H9 (cell line): ENCODE measurements at regions not wholly inside any gene's neighbourhood (a gene's known extent, or its start where the extent isn't known, plus 50 kb on each side); places are given as distances from the start of the nearest gene placed in this dataset.

Experiments
- DNase-seq: peaks from one replicate; pipeline ENCODE4 v3.0.0-alpha.2; 2017
- H2AFZ ChIP-seq: one replicate; pipeline ENCODE4 v1.6.1; 2013; ENCODE audit warnings: mild to moderate bottlenecking, low read length, control low read depth, moderate library complexity
- H2AK5ac ChIP-seq: 2 replicates; pipeline ENCODE4 v1.6.1; 2013; ENCODE audit warnings: low read length, control low read depth, mixed read lengths; ENCODE audit not compliant: insufficient read length
- H2BK120ac ChIP-seq: one replicate; pipeline ENCODE4 v1.6.1; 2013; ENCODE audit warnings: low read depth, mild to moderate bottlenecking, low read length, control low read depth, inconsistent platforms; ENCODE audit not compliant: poor library complexity, severe bottlenecking
- H2BK12ac ChIP-seq: 2 replicates; pipeline ENCODE4 v1.6.1; 2013; ENCODE audit warnings: low read length, control low read depth, mixed read lengths, low read depth; ENCODE audit not compliant: insufficient read length
- H2BK15ac ChIP-seq: 2 replicates; pipeline ENCODE4 v1.6.1; 2013; ENCODE audit warnings: low read depth, low read length, control low read depth
- H2BK20ac ChIP-seq: one replicate; pipeline ENCODE4 v1.6.1; 2013; ENCODE audit warnings: low read depth, mild to moderate bottlenecking, low read length, control low read depth, inconsistent platforms; ENCODE audit not compliant: poor library complexity, severe bottlenecking
- H2BK5ac ChIP-seq: 2 replicates; pipeline ENCODE4 v1.6.1; 2013; ENCODE audit warnings: low read length, control low read depth, mixed read lengths; ENCODE audit not compliant: insufficient read length
- H3K14ac ChIP-seq: 2 replicates; pipeline ENCODE4 v1.6.1; 2013; ENCODE audit warnings: low read length, control low read depth; ENCODE audit not compliant: insufficient read depth
- H3K18ac ChIP-seq: 2 replicates; pipeline ENCODE4 v1.6.1; 2013; ENCODE audit warnings: low read depth, mild to moderate bottlenecking, mixed read lengths, low read length, control low read depth; ENCODE audit not compliant: insufficient read length
- H3K23ac ChIP-seq: 2 replicates; pipeline ENCODE4 v1.6.1; 2013; ENCODE audit warnings: low read length, control low read depth, mixed read lengths, low read depth; ENCODE audit not compliant: insufficient read length
- H3K23me2 ChIP-seq: 2 replicates; pipeline ENCODE4 v1.6.1; 2013; ENCODE audit warnings: low read depth, mild to moderate bottlenecking, mixed read lengths, low read length, control low read depth; ENCODE audit not compliant: insufficient read length, poor library complexity, severe bottlenecking
- H3K27ac ChIP-seq: 2 replicates; pipeline ENCODE4 v1.5.1; 2013; ENCODE audit warnings: low read length, control low read depth, mixed read lengths, low read depth; ENCODE audit not compliant: insufficient read length
- H3K27me3 ChIP-seq: 2 replicates; pipeline ENCODE4 v1.6.1; 2013; ENCODE audit warnings: low read length, control low read depth, inconsistent platforms; ENCODE audit not compliant: insufficient read depth
- H3K4ac ChIP-seq: 2 replicates; pipeline ENCODE4 v1.6.1; 2013; ENCODE audit warnings: low read depth, mild to moderate bottlenecking, control low read depth, inconsistent platforms, low read length, moderate library complexity
- H3K4me1 ChIP-seq: 2 replicates; pipeline ENCODE4 v1.6.1; 2013; ENCODE audit warnings: low read length, control low read depth, inconsistent platforms; ENCODE audit not compliant: insufficient read depth
- H3K4me2 ChIP-seq: 2 replicates; pipeline ENCODE4 v1.6.1; 2013; ENCODE audit warnings: low read length, control low read depth, mixed read lengths; ENCODE audit not compliant: insufficient read length, insufficient read depth
- H3K56ac ChIP-seq: 2 replicates; pipeline ENCODE4 v1.6.1; 2013; ENCODE audit warnings: low read depth, mild to moderate bottlenecking, mixed read lengths, low read length, control low read depth; ENCODE audit not compliant: insufficient read length
- H3K79me1 ChIP-seq: 2 replicates; pipeline ENCODE4 v1.6.1; 2013; ENCODE audit warnings: low read depth, mild to moderate bottlenecking, moderate library complexity, low read length, control low read depth, inconsistent platforms; ENCODE audit not compliant: insufficient read depth, poor library complexity, severe bottlenecking
- H3K79me2 ChIP-seq: 2 replicates; pipeline ENCODE4 v1.6.1; 2013; ENCODE audit warnings: low read length, control low read depth, inconsistent platforms; ENCODE audit not compliant: insufficient read depth
- H3K9ac ChIP-seq: 2 replicates; pipeline ENCODE4 v1.6.1; 2013; ENCODE audit warnings: low read length, control low read depth, mixed read lengths; ENCODE audit not compliant: insufficient read length; ENCODE audit errors: extremely low read depth
- H3K9me3 ChIP-seq: one replicate; pipeline ENCODE4 v1.6.1; 2013; ENCODE audit warnings: low read depth, low read length, inconsistent platforms; ENCODE audit not compliant: control insufficient read depth
- H3T11ph ChIP-seq: one replicate; pipeline ENCODE4 v1.6.1; 2013; ENCODE audit warnings: mild to moderate bottlenecking, low read length, control low read depth, inconsistent platforms
- H4K20me1 ChIP-seq: one replicate; pipeline ENCODE4 v1.6.1; 2013; ENCODE audit not compliant: control insufficient read depth, insufficient read length, insufficient read depth
- H4K5ac ChIP-seq: 2 replicates; pipeline ENCODE4 v1.6.1; 2013; ENCODE audit warnings: low read depth, mild to moderate bottlenecking, mixed read lengths, low read length, control low read depth; ENCODE audit not compliant: insufficient read length
- H4K8ac ChIP-seq: replicated peaks from 2 replicates; pipeline ENCODE4 v1.6.1; 2013; ENCODE audit warnings: low read length, control low read depth, mixed read lengths, low read depth; ENCODE audit not compliant: insufficient read length
- H4K91ac ChIP-seq: 2 replicates; pipeline ENCODE4 v1.6.1; 2013; ENCODE audit warnings: low read depth, mild to moderate bottlenecking, moderate library complexity, mixed read lengths, low read length, control low read depth; ENCODE audit not compliant: insufficient read length
- H3K27ac Mint-ChIP-seq, 3 experiments: 2 replicates in 2 of 3; 3 replicates in 1 of 3; pipeline ENCODE4 v1.8.0; 2020 to 2021; ENCODE audit warnings: mixed read lengths in 3 of 3, mild to moderate bottlenecking in 1 of 3, moderate library complexity in 1 of 3
- H3K27me3 Mint-ChIP-seq: 2 replicates; pipeline ENCODE4 v1.8.0; 2021; ENCODE audit warnings: low read depth, mild to moderate bottlenecking, moderate library complexity, mixed read lengths
- H3K36me3 Mint-ChIP-seq, 3 experiments: 2 replicates in 2 of 3; 3 replicates in 1 of 3; pipeline ENCODE4 v1.8.0; 2020 to 2021; ENCODE audit warnings: low read depth in 3 of 3, mixed read lengths in 3 of 3; ENCODE audit not compliant: insufficient read depth in 1 of 3
- H3K4me1 Mint-ChIP-seq, 2 experiments: 2 replicates each; pipeline ENCODE4 v1.8.0; 2020; ENCODE audit warnings: mixed read lengths in 2 of 2
- H3K4me3 Mint-ChIP-seq, 2 experiments: 2 replicates in 1 of 2; 3 replicates in 1 of 2; pipeline ENCODE4 v1.8.0; 2020 to 2021; ENCODE audit warnings: mild to moderate bottlenecking in 2 of 2, mixed read lengths in 2 of 2, moderate library complexity in 1 of 2
- H3K9me3 Mint-ChIP-seq, 2 experiments: 2 replicates in 1 of 2; 3 replicates in 1 of 2; pipeline ENCODE4 v1.8.0; 2020; ENCODE audit warnings: mild to moderate bottlenecking in 2 of 2, mixed read lengths in 2 of 2, moderate library complexity in 1 of 2
- WGBS: extraction: QIAGEN DNeasy Blood & Tissue Kit; methylation state at CpG from one replicate; pipeline ENCODE4 v1.1.7; 2013; ENCODE audit warnings: missing lambda C conversion rate, low lambda C conversion rate, mixed read lengths; ENCODE audit not compliant: insufficient read length; ENCODE audit errors: extremely low coverage; 5-methylcytosine and 5-hydroxymethylcytosine counted together
- TF ChIP-seq, protein P1 (sequence below): fragments of 200-600 bp; sonication (generic); conservative IDR thresholded peaks from 3 replicates; pipeline ENCODE4 v1.8.0; 2021; ENCODE audit warnings: antibody characterized with exemption, mild to moderate bottlenecking

DNA sequence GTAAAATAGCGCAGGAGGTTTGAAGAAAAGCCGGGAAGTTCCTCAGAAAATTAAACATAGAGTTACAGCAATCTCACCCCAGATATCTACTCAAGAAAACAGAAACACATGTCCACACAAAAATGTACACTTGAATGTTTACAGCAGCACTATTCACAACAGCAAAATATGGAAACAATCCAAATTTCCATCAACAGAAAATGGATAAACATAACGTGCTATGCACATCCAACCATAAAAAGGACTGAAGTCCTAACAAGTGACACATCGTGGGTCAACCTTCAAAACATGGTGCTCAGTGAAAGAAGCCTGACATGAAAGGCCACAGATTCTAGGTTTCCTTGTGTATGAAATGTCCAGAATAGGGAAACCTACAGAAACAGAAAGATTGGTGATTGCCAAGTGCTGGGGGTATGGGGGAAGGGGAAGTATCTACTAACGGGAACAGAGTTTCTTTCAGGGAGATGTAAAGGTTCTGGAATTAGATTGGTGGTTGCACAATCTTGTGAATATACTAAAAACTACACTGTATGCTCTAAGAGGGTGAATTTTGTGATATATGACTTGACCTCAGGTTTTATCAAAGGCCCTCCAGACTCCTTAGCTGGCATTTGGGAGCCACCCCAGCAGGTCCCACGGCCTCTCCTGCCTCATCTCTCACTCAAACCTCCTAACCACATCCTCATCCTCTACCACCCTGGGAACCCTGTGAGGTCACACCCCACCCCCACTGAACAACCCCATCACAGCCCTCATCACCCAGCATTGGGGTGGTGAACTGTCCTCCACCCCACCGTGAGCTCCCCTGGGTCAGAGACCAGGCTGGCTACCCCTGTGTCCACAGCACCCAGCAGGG, 69.2 kb upstream of the PRR5 start:
- H3K27ac ChIP-seq, result no peak overlapping the region
- H2BK5ac ChIP-seq, result no peak overlapping the region
- no peak overlapping the region for H2AK5ac ChIP-seq
- no peak overlapping the region for H2BK120ac ChIP-seq
- H3K23ac ChIP-seq, result no peak overlapping the region
- no peak overlapping the region for H2BK15ac ChIP-seq
- H3K56ac ChIP-seq, result no peak overlapping the region
- H2AFZ ChIP-seq, result no peak overlapping the region
- H4K20me1 ChIP-seq, result no peaks in the 10 kb centered on the region
- H3K27ac Mint-ChIP-seq, result no peak overlapping the region
- no peak for DNase-seq
- no peak overlapping the region for H3K9ac ChIP-seq
- H3K79me1 ChIP-seq, result no peaks in the 10 kb centered on the region
- no peak overlapping the region for H3K18ac ChIP-seq
- no peak overlapping the region for H2BK12ac ChIP-seq
- H3K14ac ChIP-seq, result no peak overlapping the region
- peaks cover 0 to 8% of the 10 kb centered on the region in 2 experiments; a peak in 4 of 5 replicates for H3K9me3 Mint-ChIP-seq
- H3T11ph ChIP-seq, result no peak overlapping the region
- no peaks in the 10 kb centered on the region for H3K23me2 ChIP-seq
- peaks cover 18% of the 10 kb centered on the region for H3K27me3 ChIP-seq
- no peaks in the 10 kb centered on the region for H3K9me3 ChIP-seq
- H2BK20ac ChIP-seq, result no peak overlapping the region
- H3K36me3 Mint-ChIP-seq, result no peaks in the 10 kb centered on the region; a peak in 1 of 7 replicates
- H4K91ac ChIP-seq, result no peak overlapping the region
- no peaks in the 10 kb centered on the region for H3K4me1 ChIP-seq
- H3K4ac ChIP-seq, result no peak overlapping the region
- no CpG with 5 or more reads among the region's 7 CpGs for WGBS
- no peak overlapping the region for H4K5ac ChIP-seq
- no peaks in the 10 kb centered on the region for H3K79me2 ChIP-seq
- H3K4me3 Mint-ChIP-seq, result no peak overlapping the region
- 0 out of 4 replicates have a peak, but pooled peaks cover 0 to 4% of the 10 kb centered on the region in 2 experiments for H3K4me1 Mint-ChIP-seq
- H3K27me3 Mint-ChIP-seq, result peaks cover 16% of the 10 kb centered on the region
- no peak overlapping the region for H3K4me2 ChIP-seq
- TF ChIP-seq, protein P1, sequence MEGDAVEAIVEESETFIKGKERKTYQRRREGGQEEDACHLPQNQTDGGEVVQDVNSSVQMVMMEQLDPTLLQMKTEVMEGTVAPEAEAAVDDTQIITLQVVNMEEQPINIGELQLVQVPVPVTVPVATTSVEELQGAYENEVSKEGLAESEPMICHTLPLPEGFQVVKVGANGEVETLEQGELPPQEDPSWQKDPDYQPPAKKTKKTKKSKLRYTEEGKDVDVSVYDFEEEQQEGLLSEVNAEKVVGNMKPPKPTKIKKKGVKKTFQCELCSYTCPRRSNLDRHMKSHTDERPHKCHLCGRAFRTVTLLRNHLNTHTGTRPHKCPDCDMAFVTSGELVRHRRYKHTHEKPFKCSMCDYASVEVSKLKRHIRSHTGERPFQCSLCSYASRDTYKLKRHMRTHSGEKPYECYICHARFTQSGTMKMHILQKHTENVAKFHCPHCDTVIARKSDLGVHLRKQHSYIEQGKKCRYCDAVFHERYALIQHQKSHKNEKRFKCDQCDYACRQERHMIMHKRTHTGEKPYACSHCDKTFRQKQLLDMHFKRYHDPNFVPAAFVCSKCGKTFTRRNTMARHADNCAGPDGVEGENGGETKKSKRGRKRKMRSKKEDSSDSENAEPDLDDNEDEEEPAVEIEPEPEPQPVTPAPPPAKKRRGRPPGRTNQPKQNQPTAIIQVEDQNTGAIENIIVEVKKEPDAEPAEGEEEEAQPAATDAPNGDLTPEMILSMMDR, result no peak
- H4K8ac ChIP-seq, result no peak overlapping the region
